ENCODE measurements at regions not wholly inside any gene's neighbourhood (a gene's known extent, or its start where the extent isn't known, plus 50 kb on each side); places are given as distances from the start of the nearest gene placed in this dataset.

- Histone ChIP-seq H3K9me3 (ENCODE audit: control insufficient read depth, low read length) (no peaks in the 10 kb centered on the region), H3K27ac (ENCODE audit: insufficient read depth, low read depth, low read length, poor library complexity, severe bottlenecking) (no peak overlapping the region), H3K4me1 (ENCODE audit: control insufficient read depth, insufficient read depth, low read length) (no peaks in the 10 kb centered on the region), H3K27me3 (ENCODE audit: control insufficient read depth, insufficient read depth, low read length, poor library complexity, severe bottlenecking) (no peaks in the 10 kb centered on the region), H3K36me3 (ENCODE audit: control insufficient read depth, insufficient read depth, low read length) (no peaks in the 10 kb centered on the region), H3K4me3 (ENCODE audit: insufficient read depth, low read depth, low read length) (no peak overlapping the region)
- WGBS, 2 experiments = 82 to 84% methylated on average over 10 of the region's 10 CpGs
Measured at GRCh38 chr5:121108725-121109124, 644.6 kb downstream of the PRR16 start.

- Histone ChIP-seq H3K27me3 (ENCODE audit: control insufficient read depth, insufficient read depth, low read length, poor library complexity, severe bottlenecking) (no peaks in the 10 kb centered on the region), H3K27ac (ENCODE audit: insufficient read depth, low read depth, low read length, poor library complexity, severe bottlenecking) (no peak overlapping the region), H3K4me1 (ENCODE audit: control insufficient read depth, insufficient read depth, low read length) (no peaks in the 10 kb centered on the region), H3K36me3 (ENCODE audit: control insufficient read depth, insufficient read depth, low read length) (no peaks in the 10 kb centered on the region), H3K4me3 (ENCODE audit: insufficient read depth, low read depth, low read length) (no peak overlapping the region), H3K9me3 (ENCODE audit: control insufficient read depth, low read length) (no peaks in the 10 kb centered on the region)
- WGBS, 2 experiments = 91 to 94% methylated on average over 1 of the region's 1 CpG
Measured at GRCh38 chr5:121109817-121110216, 645.7 kb downstream of the PRR16 start.

GRCh38 chr5:121121786-121122185 is 657.7 kb downstream of the PRR16 start:
- 96% methylated on average over 3 to 4 of the region's 4 CpGs for WGBS, 2 experiments

GRCh38 chr5:121138495-121138907 is 674.4 kb downstream of the PRR16 start:
- 71% methylated on average over 1 of the region's 1 CpG; no CpG with 5 or more reads in 1 of the 2 experiments for WGBS, 2 experiments
- no peaks in the 10 kb centered on the region for H3K4me1 ChIP-seq (ENCODE audit: control insufficient read depth, insufficient read depth, low read length)
- no peak overlapping the region for H3K27ac ChIP-seq (ENCODE audit: insufficient read depth, low read depth, low read length, poor library complexity, severe bottlenecking)
- no peak overlapping the region for H3K4me3 ChIP-seq (ENCODE audit: insufficient read depth, low read depth, low read length)
- H3K36me3 ChIP-seq (ENCODE audit: control insufficient read depth, insufficient read depth, low read length) = no peaks in the 10 kb centered on the region
- no peaks in the 10 kb centered on the region for H3K9me3 ChIP-seq (ENCODE audit: control insufficient read depth, low read length)
- no peaks in the 10 kb centered on the region for H3K27me3 ChIP-seq (ENCODE audit: control insufficient read depth, insufficient read depth, low read length, poor library complexity, severe bottlenecking)

More at GRCh38 chr5:121121786-121122185, 657.7 kb downstream of the PRR16 start:
- no peaks in the 10 kb centered on the region for H3K9me3 ChIP-seq (ENCODE audit: control insufficient read depth, low read length)
- H3K27me3 ChIP-seq (ENCODE audit: control insufficient read depth, insufficient read depth, low read length, poor library complexity, severe bottlenecking) = no peaks in the 10 kb centered on the region
- no peak overlapping the region for H3K27ac ChIP-seq (ENCODE audit: insufficient read depth, low read depth, low read length, poor library complexity, severe bottlenecking)
- H3K4me3 ChIP-seq (ENCODE audit: insufficient read depth, low read depth, low read length) = no peak overlapping the region
- H3K36me3 ChIP-seq (ENCODE audit: control insufficient read depth, insufficient read depth, low read length) = no peaks in the 10 kb centered on the region
- H3K4me1 ChIP-seq (ENCODE audit: control insufficient read depth, insufficient read depth, low read length) = no peaks in the 10 kb centered on the region

GRCh38 chr5:121138952-121139351 is 674.9 kb downstream of the PRR16 start:
- no peak overlapping the region for H3K27ac ChIP-seq (ENCODE audit: insufficient read depth, low read depth, low read length, poor library complexity, severe bottlenecking)
- H3K4me3 ChIP-seq (ENCODE audit: insufficient read depth, low read depth, low read length) = no peak overlapping the region
- WGBS, 2 experiments = no CpG with 5 or more reads among the region's 1 CpG
- H3K36me3 ChIP-seq (ENCODE audit: control insufficient read depth, insufficient read depth, low read length) = no peaks in the 10 kb centered on the region
- no peaks in the 10 kb centered on the region for H3K4me1 ChIP-seq (ENCODE audit: control insufficient read depth, insufficient read depth, low read length)
- H3K27me3 ChIP-seq (ENCODE audit: control insufficient read depth, insufficient read depth, low read length, poor library complexity, severe bottlenecking) = no peaks in the 10 kb centered on the region
- H3K9me3 ChIP-seq (ENCODE audit: control insufficient read depth, low read length) = no peaks in the 10 kb centered on the region

GRCh38 chr5:121144764-121145163 is 680.7 kb downstream of the PRR16 start:
- WGBS, 2 experiments = 75 to 100% methylated on average over 1 of the region's 1 CpG
- no peaks in the 10 kb centered on the region for H3K4me1 ChIP-seq (ENCODE audit: control insufficient read depth, insufficient read depth, low read length)
- H3K27ac ChIP-seq (ENCODE audit: insufficient read depth, low read depth, low read length, poor library complexity, severe bottlenecking) = no peak overlapping the region
- H3K27me3 ChIP-seq (ENCODE audit: control insufficient read depth, insufficient read depth, low read length, poor library complexity, severe bottlenecking) = no peaks in the 10 kb centered on the region
- no peaks in the 10 kb centered on the region for H3K9me3 ChIP-seq (ENCODE audit: control insufficient read depth, low read length)
- no peak overlapping the region for H3K4me3 ChIP-seq (ENCODE audit: insufficient read depth, low read depth, low read length)
- no peaks in the 10 kb centered on the region for H3K36me3 ChIP-seq (ENCODE audit: control insufficient read depth, insufficient read depth, low read length)

DNA sequence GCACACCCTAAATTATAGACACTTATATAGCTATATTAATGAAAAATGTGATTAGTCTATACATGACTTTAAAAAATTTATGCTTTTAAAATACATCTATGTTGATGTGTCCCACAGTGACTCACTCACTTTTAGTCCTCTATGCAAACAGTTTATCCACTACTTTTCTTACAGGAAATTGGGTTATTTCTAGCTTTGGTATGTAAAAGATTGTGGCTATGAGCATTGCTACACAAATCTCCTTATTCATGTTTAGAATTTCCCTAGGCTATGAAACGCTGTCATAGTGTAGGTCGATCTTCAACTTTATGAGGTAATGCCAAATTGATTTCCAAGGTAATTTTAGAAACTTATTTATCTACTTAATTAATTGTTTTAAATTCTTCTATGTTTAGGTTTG is 687.4 kb downstream of the PRR16 start:
- H3K4me1 ChIP-seq (ENCODE audit: control insufficient read depth, insufficient read depth, low read length) = no peaks in the 10 kb centered on the region
- 92% methylated on average over 2 of the region's 2 CpGs; no CpG with 5 or more reads in 1 of the 2 experiments for WGBS, 2 experiments
- H3K9me3 ChIP-seq (ENCODE audit: control insufficient read depth, low read length) = no peaks in the 10 kb centered on the region
- H3K27me3 ChIP-seq (ENCODE audit: control insufficient read depth, insufficient read depth, low read length, poor library complexity, severe bottlenecking) = no peaks in the 10 kb centered on the region
- no peak overlapping the region for H3K4me3 ChIP-seq (ENCODE audit: insufficient read depth, low read depth, low read length)
- no peak overlapping the region for H3K27ac ChIP-seq (ENCODE audit: insufficient read depth, low read depth, low read length, poor library complexity, severe bottlenecking)
- no peaks in the 10 kb centered on the region for H3K36me3 ChIP-seq (ENCODE audit: control insufficient read depth, insufficient read depth, low read length)

DNA sequence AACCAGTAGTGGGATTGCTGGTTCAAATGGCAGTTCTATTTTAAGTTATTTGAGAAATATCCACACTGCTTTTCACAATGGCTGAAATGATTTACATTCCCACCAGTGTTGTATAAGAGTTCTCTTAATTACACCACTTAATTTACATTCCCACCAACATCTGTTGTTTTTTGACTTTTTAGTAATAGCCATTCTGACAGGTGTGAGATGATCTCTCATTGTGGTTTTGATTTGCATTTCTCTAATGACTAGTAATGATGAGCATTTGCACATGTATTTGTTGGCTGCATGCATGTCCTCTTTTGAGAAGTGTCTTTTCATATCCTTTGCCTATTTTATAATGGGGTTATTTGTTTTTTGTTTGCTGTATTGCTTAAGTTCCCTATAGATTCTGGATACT is 688.3 kb downstream of the PRR16 start:
- Histone ChIP-seq H3K27me3 (ENCODE audit: control insufficient read depth, insufficient read depth, low read length, poor library complexity, severe bottlenecking) (no peaks in the 10 kb centered on the region), H3K4me3 (ENCODE audit: insufficient read depth, low read depth, low read length) (no peak overlapping the region), H3K27ac (ENCODE audit: insufficient read depth, low read depth, low read length, poor library complexity, severe bottlenecking) (no peak overlapping the region), H3K4me1 (ENCODE audit: control insufficient read depth, insufficient read depth, low read length) (no peaks in the 10 kb centered on the region), H3K36me3 (ENCODE audit: control insufficient read depth, insufficient read depth, low read length) (no peaks in the 10 kb centered on the region), H3K9me3 (ENCODE audit: control insufficient read depth, low read length) (no peaks in the 10 kb centered on the region)

DNA sequence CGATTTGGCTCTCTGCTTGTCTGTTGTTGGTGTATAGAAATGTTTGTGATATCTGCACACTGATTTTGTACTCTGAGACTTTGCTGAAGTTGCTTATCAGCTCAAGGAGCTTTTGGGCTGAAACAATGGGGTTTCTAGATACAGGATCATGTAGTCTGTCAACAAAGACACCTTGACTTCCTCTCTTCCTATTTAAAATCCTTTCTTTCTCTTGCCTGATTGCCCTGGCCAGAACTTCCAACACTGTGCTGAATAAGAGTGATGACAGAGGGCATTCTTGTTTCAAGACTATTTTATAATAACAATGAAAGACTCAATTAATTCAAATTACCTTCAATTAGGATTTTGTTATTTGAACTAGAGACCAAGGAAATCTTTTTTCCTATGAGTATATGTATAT is 692.5 kb downstream of the PRR16 start:
- Histone ChIP-seq H3K9me3 (ENCODE audit: control insufficient read depth, low read length) (no peaks in the 10 kb centered on the region), H3K27ac (ENCODE audit: insufficient read depth, low read depth, low read length, poor library complexity, severe bottlenecking) (no peak overlapping the region), H3K27me3 (ENCODE audit: control insufficient read depth, insufficient read depth, low read length, poor library complexity, severe bottlenecking) (no peaks in the 10 kb centered on the region), H3K36me3 (ENCODE audit: control insufficient read depth, insufficient read depth, low read length) (no peaks in the 10 kb centered on the region), H3K4me1 (ENCODE audit: control insufficient read depth, insufficient read depth, low read length) (no peaks in the 10 kb centered on the region), H3K4me3 (ENCODE audit: insufficient read depth, low read depth, low read length) (no peak overlapping the region)
- 89 to 95% methylated on average over 1 of the region's 1 CpG for whole genome bisulfite sequencing, 2 experiments

- Histone ChIP-seq H3K27ac (ENCODE audit: insufficient read depth, low read depth, low read length, poor library complexity, severe bottlenecking) (no peak overlapping the region), H3K4me1 (ENCODE audit: control insufficient read depth, insufficient read depth, low read length) (no peaks in the 10 kb centered on the region), H3K9me3 (ENCODE audit: control insufficient read depth, low read length) (no peaks in the 10 kb centered on the region), H3K4me3 (ENCODE audit: insufficient read depth, low read depth, low read length) (no peak overlapping the region), H3K27me3 (ENCODE audit: control insufficient read depth, insufficient read depth, low read length, poor library complexity, severe bottlenecking) (no peaks in the 10 kb centered on the region), H3K36me3 (ENCODE audit: control insufficient read depth, insufficient read depth, low read length) (no peaks in the 10 kb centered on the region)
Measured at GRCh38 chr5:121158451-121158850, 693.2 kb upstream of the FTMT start.

- H3K4me1 ChIP-seq (ENCODE audit: control insufficient read depth, insufficient read depth, low read length) = no peaks in the 10 kb centered on the region
- H3K27ac ChIP-seq (ENCODE audit: insufficient read depth, low read depth, low read length, poor library complexity, severe bottlenecking) = no peak overlapping the region
- 90% methylated on average over 1 of the region's 1 CpG; no CpG with 5 or more reads in 1 of the 2 experiments for WGBS, 2 experiments
- no peaks in the 10 kb centered on the region for H3K9me3 ChIP-seq (ENCODE audit: control insufficient read depth, low read length)
- H3K36me3 ChIP-seq (ENCODE audit: control insufficient read depth, insufficient read depth, low read length) = no peaks in the 10 kb centered on the region
- no peak overlapping the region for H3K4me3 ChIP-seq (ENCODE audit: insufficient read depth, low read depth, low read length)
- H3K27me3 ChIP-seq (ENCODE audit: control insufficient read depth, insufficient read depth, low read length, poor library complexity, severe bottlenecking) = no peaks in the 10 kb centered on the region
Measured at GRCh38 chr5:121160591-121160990, 691.1 kb upstream of the FTMT start.

Measured in ectodermal cell (in vitro differentiated cells).